Activated T-cell treated with anti-CD3 and anti-CD28 coated beads for 24 hours (primary cell): ENCODE measurements at regions not wholly inside any gene's neighbourhood (a gene's known extent, or its start where the extent isn't known, plus 50 kb on each side); places are given as distances from the start of the nearest gene placed in this dataset.
"Not testable (repeated sequence)": the region's sequence is repeated elsewhere in the genome, so short reads cannot be mapped to it uniquely, and the experiment has no call there.

Experiments used
- DNase-seq: peaks from one replicate; pipeline ENCODE4 v3.0.0-alpha.2; 2020; ENCODE audit warnings: low read depth

DNA sequence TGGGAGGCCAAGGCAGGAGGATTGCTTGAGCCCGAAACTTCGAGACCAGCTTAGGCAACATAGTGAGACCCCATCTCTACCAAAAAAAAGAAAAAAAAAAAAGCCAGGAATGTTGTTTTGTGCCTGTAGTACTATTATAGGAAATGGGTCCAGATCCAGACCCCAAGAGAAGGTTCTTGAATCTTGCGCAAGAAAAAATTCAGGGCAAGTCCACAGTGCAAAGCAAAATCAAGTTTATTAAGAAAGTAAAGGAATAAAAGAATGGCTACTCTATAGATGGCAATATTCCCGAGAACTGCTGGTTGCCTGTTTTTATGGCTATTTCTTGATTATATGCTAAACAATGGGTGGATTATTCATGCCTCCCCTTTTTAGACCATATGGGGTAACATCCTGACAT is 51.2 kb upstream of the RDX start:
- no peak for DNase-seq

DNA sequence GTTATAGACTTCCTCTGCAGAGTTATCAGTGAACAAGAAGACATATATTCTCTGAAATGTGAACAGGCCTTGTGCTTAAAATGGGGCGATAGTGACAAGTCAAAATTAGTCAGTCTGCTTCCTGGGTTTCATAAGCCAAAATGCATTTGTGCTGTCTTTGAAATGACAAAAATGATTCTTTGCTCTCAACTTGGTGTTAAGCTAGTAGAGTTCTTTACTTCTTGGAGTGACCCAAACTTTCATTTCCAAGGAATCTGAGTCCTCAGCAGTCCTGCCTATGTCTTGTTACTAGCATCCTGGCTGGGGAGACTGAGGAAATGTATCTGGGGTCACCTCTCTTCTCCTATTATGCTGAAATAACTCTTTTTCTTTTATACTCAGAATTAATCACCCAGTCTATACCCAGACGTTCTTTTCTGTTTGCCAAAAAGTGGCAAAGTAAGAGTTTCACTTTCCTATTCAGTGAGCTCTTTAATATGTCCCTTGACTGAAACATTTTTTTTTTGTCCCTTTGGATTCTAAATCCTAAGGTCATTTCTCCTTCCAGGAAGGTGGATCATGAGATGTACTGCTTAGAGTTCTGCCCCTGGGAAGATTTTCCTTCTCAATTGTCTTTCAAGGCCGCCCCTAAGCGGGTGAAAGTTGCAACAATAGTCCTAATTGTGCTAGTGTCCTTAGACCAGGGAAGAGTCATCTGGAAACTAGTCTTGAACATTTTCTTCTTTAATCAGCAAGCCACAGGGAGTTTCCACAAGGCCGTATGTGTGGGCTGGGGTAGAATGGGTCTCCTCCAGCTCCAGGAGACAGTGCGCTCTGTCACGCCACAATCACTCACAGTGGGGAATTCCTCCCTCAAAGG is 53.0 kb upstream of the RDX start:
- DNase-seq, result peak; percentile 69

DNA sequence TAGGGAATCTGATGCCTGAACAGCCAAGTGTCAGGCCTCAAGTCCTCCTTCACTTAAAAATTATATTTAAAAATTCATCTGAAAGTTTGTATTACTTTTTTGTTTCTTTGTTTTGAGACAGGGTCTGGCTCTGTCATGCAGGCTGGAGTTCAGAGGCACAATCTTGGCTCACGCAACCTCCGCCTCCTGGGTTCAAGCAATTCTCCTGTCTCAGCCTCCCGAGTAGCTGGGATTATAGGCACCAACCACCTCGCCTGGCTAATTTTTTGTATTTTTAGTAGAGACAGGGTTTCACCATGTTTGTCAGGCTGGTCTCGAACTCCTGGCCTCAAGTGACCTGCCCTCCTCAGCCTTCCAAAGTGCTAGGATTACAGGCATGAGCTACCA is 53.6 kb upstream of the RDX start:
- not testable (repeated sequence) for DNase-seq

DNA sequence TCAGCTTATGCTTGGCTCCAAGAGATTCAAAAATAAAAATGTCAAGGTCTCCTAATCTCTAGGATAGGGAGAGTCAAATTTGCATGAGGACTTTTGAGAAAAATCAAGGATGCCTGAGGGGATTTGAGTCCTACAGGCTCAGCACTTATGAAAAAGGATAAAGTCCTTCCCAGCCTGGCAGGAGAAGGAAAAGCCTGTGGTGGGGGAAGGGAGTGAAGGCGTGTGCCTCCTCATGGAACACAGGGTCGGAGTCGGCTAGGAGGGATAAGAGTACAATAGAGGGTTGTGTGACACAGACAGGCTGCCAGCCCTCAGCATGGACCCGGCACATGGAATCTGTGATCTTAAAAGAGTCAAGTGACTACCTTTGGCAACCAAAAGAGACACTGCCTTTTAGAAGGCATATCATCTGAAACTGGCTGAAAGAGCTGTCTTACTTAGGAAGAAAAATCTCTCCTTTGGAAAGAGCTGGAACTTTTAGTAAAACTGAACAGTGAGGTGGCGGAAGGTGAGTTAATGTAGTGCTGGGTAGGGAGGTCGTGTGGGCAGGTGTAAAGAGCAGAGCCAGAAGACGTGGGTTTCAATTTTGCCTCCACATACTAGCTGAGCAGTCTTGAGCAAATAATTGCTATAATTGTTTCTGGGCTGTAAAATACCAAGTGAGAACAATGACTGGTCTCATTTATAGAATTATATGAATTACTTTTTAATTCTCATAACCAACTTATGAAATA is 58.8 kb upstream of the RDX start:
- no peak for DNase-seq

DNA sequence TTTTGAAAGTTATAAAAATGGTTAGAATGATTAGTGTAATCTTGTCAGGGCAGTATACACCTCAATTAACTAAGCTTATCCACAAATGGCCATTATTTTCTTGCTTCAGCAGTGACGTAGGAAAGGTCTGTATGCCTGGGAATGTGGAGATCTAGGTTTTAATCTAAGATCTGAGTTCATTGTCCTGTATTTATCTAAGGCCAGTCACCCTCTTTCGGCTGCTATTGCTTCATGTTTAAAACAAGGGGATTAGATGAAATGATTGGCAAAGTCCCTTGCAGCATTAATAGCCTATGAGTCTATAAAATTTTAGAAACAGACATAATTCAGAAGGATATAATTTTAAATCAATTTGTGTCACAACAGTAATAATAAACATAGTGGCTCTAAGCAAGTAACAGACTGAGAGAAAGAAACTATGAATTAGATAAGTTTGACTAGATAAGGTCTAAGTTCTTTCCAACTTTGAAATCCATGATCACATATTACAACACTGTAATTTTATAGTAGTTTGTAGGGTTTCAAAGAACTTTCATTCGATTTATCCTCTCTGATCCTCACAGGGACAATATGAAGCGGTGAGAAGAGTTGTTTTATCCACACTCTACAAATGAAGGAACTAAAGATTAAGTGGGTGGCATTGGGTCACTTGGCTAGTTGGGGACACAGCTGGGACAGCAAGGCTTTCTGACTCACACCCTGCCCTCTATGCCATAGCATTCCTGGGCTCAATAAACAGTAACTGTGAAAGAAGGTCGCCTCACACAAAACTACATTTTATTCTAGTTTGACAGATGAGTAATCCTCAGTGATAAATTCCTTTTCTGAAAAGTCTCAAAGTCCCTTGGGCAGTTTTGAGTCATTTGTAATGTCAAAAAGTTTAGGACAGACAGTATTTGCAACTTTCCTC is 60.6 kb upstream of the RDX start:
- DNase-seq, result no peak

DNA sequence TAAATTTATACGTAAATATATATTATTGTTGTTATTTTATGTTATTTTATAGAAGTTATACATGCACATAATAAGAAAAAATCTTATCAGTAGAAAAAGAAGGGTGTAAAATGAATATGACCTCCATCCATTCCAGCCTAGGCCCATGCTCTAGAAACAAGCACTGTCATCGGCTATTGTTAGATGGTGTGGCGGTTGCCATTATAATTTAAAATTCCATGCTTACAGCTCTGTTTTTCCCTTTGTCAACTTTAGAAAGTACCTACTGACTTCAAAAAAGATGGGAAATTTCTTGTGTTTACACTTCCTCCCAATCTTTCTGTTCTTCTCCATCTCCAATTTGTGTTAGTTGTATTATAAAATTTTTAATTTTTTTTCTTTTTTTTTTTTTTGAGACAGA is 61.9 kb upstream of the RDX start:
- no peak for DNase-seq

DNA sequence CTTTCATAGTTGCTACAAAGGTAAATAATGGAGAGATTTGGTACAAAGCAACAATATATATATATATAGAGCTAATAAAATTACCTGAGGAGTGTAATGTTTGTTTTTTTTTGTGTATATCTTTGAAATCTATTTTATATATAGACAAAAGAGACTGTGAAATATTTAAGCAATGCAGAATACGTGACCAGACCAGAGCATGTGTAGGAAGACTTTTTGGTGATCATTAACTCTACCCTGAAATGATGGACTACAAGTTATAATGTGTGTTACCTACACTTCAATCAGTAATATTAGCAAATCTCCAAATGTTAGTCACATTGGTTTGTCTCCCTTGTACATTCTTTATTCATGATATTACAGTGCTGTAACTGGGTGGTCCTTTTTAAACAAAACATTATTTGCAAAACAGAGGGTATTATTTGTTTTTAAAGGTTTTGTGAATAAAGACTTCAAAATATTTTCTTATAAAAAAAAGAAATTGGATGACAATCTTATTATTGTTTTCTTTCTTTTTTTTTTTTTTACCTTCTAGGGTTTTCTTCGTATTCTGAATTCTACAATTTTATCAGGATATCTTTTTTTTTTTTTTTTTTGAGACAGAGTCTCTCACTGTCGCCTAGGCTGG is 64.5 kb upstream of the RDX start:
- not testable (repeated sequence) for DNase-seq

DNA sequence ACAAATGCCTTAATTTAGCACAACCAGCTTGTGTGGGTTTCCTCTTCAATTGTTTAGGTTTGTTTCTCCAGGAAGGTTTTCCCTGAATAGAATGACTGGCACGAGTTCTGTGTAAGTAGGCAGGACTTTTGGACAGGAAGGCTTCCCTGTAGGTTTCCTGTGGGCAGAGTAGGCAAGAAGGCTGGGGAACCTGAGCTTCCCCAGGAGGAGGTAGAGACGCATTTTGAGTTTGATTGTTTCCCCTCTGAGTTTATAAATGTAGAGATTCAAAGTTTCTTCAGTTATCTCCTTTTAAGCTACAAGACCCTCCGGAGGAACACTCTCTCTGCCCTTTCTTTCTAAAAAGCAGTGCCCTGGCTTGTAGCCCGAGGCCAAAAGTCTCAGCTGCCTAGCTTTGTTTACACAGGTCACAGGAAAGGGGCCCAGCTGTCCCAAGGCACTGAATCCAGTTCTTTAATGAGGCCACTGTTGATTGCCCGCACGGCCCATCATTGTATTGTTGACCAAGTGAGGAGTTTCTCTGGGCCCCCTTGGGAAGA is 66.6 kb upstream of the RDX start:
- no peak for DNase-seq

DNA sequence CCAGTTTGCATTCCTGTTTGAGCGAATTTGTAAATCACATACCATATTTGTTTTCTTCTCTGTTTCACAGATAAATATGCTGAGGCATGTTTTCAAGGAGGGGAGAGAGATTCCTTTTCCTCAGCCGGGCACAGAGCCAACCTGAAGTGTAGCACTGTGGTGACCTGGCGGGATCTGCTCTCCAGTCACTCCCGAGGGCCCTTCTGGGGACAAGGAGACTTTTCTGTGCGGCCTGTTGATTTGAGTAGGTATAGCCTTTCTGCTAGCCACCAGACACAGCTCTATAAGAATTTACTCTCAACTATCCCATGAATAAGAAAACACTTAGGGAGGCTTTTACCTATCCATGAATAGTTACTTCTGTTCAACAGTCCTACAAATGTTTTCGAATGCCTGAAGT is 63.5 kb upstream of the FDX1 start:
- DNase-seq, result no peak

DNA sequence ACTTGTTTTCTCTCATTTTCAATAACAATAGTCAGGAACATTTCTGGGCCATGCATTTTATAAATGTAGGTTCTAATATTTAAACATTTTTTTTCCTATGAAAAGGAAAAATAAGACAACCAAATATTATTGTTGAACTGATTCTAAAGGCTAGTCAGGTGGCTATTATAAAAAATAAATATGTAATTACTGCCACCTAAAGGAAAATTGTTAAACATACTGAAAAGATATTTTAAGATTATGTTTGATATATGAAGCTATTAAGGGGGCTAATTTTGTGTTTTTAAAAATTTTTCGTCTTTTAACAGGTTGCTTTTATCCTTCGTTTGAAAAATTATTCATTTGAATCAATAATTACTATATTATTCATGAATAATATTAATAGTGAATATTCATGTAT is 62.2 kb upstream of the FDX1 start:
- no peak for DNase-seq

DNA sequence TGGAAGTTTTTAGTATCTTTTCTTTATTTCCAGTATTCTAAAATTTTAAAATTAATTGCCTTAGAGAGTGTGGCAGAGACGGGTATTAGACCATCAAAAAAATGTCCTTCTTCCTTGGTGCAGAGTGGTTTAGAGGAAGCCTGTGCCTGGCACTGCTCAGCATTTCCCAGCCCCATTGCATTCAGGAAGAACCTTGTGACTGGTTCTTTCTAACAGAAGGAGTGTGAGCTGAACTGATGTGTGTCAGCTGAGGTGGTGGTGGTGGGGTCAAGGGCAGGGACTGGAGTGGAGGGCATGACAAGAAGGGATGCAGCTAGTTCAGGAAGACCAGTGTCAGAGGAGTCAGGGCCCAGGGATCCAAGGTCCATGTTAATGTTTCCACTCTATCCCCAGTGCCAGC is 58.7 kb upstream of the FDX1 start:
- DNase-seq, result no peak

DNA sequence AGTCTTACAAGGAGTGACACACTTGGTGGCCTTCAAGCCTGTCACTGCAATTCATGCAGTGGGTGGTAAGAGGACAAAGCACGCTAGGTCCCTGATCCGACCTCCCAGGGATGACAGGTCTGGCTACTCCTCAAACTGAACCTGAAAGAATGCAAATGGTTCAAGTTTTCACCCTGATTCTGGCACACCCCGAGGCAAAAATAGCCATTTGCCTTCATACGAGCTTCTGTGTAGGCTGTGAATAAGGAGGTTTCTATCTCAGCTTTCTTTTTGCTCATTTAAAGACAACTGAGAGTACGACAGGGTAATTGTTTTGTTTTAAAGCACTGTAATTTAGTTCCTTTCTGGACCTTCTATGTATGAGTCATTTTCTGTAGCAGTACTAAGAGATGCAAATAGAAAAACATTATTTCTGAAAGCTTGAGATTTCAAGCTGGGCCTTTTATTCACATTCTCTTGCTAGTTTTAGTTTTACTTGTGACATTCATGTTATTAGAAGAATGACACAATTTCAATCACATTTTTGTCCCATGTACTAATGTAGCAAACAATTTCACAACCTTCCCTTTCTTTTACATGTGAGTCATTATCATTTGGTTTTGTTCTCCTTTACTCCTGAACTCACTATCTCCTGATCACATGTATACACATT is 56.6 kb upstream of the FDX1 start:
- DNase-seq, result no peak

DNA sequence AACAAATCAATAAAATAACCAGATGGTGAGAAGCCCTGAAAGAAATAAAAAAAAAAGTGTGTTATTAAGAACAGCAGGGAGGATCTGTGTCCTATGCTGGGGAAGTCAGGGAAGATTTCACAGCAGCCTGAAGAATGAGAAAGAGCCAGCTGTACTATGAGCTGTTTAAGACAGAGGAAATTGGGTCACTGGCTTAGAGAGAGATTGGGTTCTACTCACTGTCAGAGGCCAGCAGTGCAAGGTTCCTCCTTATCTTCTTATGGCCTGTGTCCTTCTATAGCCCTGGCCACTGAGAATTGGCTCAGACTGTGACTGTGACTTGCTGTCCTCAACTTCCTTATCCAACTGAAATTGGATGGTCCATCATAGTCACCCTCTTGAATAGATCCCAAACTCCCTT is 54.8 kb upstream of the FDX1 start:
- no peak for DNase-seq

DNA sequence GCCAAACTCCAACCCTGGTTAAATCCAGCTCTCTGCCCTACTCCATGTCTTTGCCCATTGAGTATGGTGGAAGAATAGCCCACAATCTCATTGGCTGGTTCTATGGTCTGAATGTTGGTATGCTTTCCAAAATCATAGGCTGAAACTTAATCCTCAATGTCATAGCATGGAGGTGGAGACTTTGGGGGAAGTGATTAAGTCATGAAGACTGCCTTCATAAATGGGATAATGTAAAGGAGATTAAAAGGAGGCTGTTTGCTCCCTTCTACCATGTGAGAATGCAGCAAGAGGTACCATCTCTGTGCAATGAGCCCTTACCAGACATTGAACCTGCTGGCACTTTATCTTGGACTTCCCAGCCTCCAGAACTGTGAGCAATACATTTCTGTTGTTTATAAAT is 54.4 kb upstream of the FDX1 start:
- no peak for DNase-seq

DNA sequence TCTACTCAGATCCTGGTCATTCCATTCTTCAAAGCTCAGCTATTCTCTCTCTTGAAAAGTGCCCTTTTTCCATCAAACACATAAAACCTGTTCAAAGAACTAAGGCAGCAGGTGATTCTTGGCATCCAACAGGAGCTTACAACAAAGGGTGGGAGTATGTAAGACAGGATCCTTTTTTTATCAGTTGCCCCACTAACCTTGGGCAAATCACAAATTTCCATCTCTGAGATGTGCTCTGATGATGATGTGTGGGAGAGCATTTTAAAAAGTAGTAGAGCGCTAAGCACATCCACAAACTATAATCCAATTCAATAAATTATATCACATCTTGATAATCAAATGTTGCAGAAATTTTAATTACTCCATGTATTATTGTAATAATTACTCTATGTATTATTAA is 53.7 kb upstream of the FDX1 start:
- DNase-seq, result no peak

DNA sequence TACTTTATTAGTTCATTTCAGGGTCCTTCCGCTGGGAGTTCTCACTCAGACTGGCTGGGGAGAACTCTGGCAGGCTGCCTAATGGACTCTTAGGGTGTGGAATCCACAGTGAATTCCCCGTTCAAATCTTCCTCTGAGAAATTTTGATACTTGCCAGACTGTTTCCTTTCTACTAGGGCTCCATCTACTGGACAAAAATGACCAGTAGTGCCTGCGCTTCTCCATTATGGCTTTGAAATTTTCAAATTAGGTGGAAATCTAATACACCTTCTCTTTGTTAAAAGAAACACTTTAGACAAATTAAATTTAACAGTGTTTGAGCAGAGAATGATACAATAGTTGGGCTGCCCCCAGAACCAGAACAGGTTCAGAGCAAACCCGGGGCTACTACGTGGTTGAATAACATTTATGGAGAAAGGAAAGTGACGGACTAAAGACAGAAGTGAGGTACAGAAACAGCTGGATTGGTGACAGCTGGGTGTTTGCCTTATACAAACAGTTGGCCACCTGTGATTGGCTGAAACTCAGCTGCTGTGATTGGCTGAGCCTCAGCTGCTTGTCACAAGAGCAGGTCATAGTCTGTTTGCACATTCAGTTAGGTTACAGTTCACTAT is 52.9 kb upstream of the FDX1 start:
- DNase-seq, result peak; percentile 14

DNA sequence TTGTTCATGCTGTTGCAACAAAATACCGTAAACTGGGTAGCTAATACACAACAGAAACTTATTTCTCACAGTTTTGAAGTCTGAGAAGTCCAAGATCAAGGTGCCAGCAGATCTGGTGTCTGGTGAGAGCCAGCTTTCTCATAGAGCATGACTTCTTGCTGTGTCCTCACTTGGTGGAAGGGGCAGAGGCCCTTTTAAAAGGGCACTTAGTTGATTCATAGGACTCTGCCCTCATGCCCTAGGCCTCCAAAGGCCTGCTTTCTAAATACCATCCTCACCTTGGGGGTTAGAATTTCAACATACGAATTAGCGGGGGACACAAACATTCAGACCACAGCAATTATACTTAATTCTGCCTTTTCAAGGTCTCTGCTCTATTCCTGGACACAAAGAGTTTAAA is 52.3 kb upstream of the FDX1 start:
- DNase-seq, result no peak

DNA sequence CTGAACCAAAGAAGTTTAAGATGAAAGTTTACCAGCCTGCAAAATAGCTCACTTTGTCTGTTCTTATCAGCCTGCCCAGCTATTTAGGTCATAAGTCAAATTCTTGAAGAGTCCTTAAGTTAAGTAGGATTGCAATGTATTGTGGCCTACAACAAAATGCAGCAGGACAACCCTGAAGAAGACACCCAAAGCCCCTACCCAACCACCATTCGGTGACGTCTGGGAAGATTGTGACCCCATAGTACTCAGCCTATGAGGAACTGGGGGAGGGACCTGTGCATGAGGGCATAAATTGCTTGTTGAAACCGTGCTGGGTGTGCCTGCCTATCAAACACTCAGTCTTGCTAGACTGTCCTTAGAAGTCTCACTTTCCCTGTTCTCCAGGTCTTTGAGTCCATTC is 50.5 kb upstream of the FDX1 start:
- no peak for DNase-seq

DNA sequence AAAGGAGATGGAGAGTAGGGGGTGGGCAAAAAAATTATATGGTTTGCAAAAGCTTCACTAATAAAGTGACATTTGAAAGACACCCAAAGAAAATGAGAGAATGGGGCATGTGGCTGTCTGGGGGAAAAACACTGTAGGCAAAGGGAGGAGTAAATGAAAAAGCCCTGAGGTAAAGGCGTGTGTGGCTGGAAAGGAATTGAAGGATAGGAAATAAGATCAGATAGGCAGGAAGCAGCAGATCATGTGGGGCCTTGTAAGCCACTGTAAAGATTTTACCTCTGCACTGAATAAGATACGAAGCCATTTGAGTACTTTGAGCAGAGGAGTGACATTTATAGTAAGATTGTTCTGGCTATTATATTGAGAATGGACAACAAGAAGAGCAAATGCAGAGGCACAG is 49.8 kb upstream of the FDX1 start:
- DNase-seq, result no peak
